Dermis microvascular lymphatic vessel endothelial cell (primary cell): ENCODE measurements at regions not wholly inside any gene's neighbourhood (a gene's known extent, or its start where the extent isn't known, plus 50 kb on each side); places are given as distances from the start of the nearest gene placed in this dataset.
A peak's percentile ranks its signal among the peaks of the same experiment; 100 is the strongest.

ENCODE experiments used
- DNase-seq, 2 donors: peaks; one replicate each; pipeline versions ENCODE4 v3.0.0 to v3.0.0-alpha.2; 2010; ENCODE audit warnings: low read depth in 2 of 2

GRCh38 chr12:98423963-98424362 lies 91.4 kb upstream of the TMPO start:
- no peak for DNase-seq

- peak; percentile 33 to 84 for DNase-seq
These were observed 90.5 kb upstream of the TMPO start for GRCh38 chr12:98424726-98425401.

GRCh38 chr12:98425859-98426258 lies 89.5 kb upstream of the TMPO start:
- DNase-seq, result no peak

- DNase-seq, result no peak
These were observed 84.3 kb upstream of the TMPO start for GRCh38 chr12:98431089-98431488.

- DNase-seq, result no peak
These were observed 78.2 kb upstream of the TMPO start for GRCh38 chr12:98437166-98437565.

- no peak for DNase-seq
These were observed 77.4 kb upstream of the TMPO start for GRCh38 chr12:98437806-98438595.

GRCh38 chr12:98438656-98439230 lies 76.6 kb upstream of the TMPO start:
- no peak for DNase-seq

- DNase-seq, result peak in 1 of 2 donors; percentile 23
These were observed 75.9 kb upstream of the TMPO start for GRCh38 chr12:98439471-98439951.

GRCh38 chr12:98439981-98440581 lies 75.3 kb upstream of the TMPO start:
- peak in 1 of 2 donors; percentile 78 for DNase-seq

- no peak for DNase-seq
These were observed 69.3 kb upstream of the TMPO start for GRCh38 chr12:98446060-98446459.

- DNase-seq, result no peak
These were observed 68.7 kb upstream of the TMPO start for GRCh38 chr12:98446682-98447081.

- DNase-seq, result no peak
These were observed 65.8 kb upstream of the TMPO start for GRCh38 chr12:98449584-98449983.

GRCh38 chr12:98453070-98453469 lies 62.3 kb upstream of the TMPO start:
- DNase-seq, result no peak

- DNase-seq, result no peak
These were observed 61.9 kb upstream of the TMPO start for GRCh38 chr12:98453492-98453891.

GRCh38 chr12:98456041-98456440 lies 59.3 kb upstream of the TMPO start:
- no peak for DNase-seq

- peak in 1 of 2 donors; percentile 54 for DNase-seq
These were observed 58.5 kb upstream of the TMPO start for GRCh38 chr12:98456576-98457573.

- DNase-seq, result no peak
These were observed 51.2 kb upstream of the TMPO start for GRCh38 chr12:98464190-98464589.

- no peak for DNase-seq
These were observed 49.9 kb upstream of the TMPO start for GRCh38 chr12:98465505-98465904.
